ENCODE measurements at regions not wholly inside any gene's neighbourhood (a gene's known extent, or its start where the extent isn't known, plus 50 kb on each side); places are given as distances from the start of the nearest gene placed in this dataset.

- H3K27ac ChIP-seq = peak overlapping the region; percentile 21
- TF ChIP-seq CTCF (conservative IDR thresholded peaks at IDR 0.05) (no peak), ZFX (IDR thresholded peaks at IDR 0.05) (no peak)
These were observed 1935.4 kb upstream of the PCDH20 start for GRCh38 chr13:63351081-63351480.

GRCh38 chr13:63345835-63346234, 1930.2 kb upstream of the PCDH20 start:
- TF ChIP-seq CTCF (conservative IDR thresholded peaks at IDR 0.05) (no peak), ZFX (IDR thresholded peaks at IDR 0.05) (no peak)
- H3K27ac ChIP-seq = peak overlapping the region; percentile 98

GRCh38 chr13:63344711-63345110, 1929.1 kb upstream of the PCDH20 start:
- no peak overlapping the region for H3K27ac ChIP-seq
- TF ChIP-seq ZFX (IDR thresholded peaks at IDR 0.05) = no peak
- TF ChIP-seq CTCF (conservative IDR thresholded peaks at IDR 0.05) = no peak

GRCh38 chr13:63337921-63338320, 1922.3 kb upstream of the PCDH20 start:
- TF ChIP-seq CTCF (conservative IDR thresholded peaks at IDR 0.05) = no peak
- TF ChIP-seq ZFX (IDR thresholded peaks at IDR 0.05) = no peak

GRCh38 chr13:63337041-63337440, 1921.4 kb upstream of the PCDH20 start:
- H3K27ac ChIP-seq = no peak overlapping the region
- TF ChIP-seq ZFX (IDR thresholded peaks at IDR 0.05) (no peak), CTCF (conservative IDR thresholded peaks at IDR 0.05) (no peak)

More at GRCh38 chr13:63337921-63338320, 1922.3 kb upstream of the PCDH20 start:
- H3K27ac ChIP-seq = no peak overlapping the region

GRCh38 chr13:63336549-63336948, 1920.9 kb upstream of the PCDH20 start:
- no peak overlapping the region for H3K27ac ChIP-seq
- no peak for TF ChIP-seq ZFX (IDR thresholded peaks at IDR 0.05)
- no peak for TF ChIP-seq CTCF (conservative IDR thresholded peaks at IDR 0.05)

GRCh38 chr13:63327584-63327983, 1911.9 kb upstream of the PCDH20 start:
- no peak for TF ChIP-seq ZFX (IDR thresholded peaks at IDR 0.05)
- no peak for TF ChIP-seq CTCF (conservative IDR thresholded peaks at IDR 0.05)
- no peak overlapping the region for H3K27ac ChIP-seq

Data from C4-2B (cell line).